ENCODE measurements at regions not wholly inside any gene's neighbourhood (a gene's known extent, or its start where the extent isn't known, plus 50 kb on each side); places are given as distances from the start of the nearest gene placed in this dataset.

DNA sequence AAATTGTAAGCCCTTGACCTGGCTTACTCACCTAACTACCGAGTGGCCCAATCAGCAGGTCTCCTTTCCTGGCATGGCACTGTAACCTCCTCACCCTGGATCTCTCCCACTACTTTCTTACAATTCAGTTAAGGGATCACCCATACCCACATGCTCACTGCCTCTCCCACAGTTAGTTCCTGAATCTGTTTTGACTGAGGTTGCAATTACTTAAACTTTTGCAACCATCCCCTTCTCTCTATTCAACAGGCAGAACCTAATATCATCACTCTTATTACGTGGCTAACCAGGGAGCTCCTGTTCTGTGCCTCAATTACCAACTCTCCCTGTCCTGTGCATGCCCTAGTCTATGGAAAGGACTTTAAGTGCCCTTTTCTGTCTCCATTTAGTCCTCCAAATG is 84.2 kb upstream of the IKZF1 start:
- TF ChIP-seq, protein P1, sequence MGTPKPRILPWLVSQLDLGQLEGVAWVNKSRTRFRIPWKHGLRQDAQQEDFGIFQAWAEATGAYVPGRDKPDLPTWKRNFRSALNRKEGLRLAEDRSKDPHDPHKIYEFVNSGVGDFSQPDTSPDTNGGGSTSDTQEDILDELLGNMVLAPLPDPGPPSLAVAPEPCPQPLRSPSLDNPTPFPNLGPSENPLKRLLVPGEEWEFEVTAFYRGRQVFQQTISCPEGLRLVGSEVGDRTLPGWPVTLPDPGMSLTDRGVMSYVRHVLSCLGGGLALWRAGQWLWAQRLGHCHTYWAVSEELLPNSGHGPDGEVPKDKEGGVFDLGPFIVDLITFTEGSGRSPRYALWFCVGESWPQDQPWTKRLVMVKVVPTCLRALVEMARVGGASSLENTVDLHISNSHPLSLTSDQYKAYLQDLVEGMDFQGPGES (IDR thresholded peaks at IDR 0.05) = no peak
- TF ChIP-seq POLR2AphosphoS5 (IDR thresholded peaks at IDR 0.05; ENCODE audit: low read length) = no peak
- TF ChIP-seq, protein P2, sequence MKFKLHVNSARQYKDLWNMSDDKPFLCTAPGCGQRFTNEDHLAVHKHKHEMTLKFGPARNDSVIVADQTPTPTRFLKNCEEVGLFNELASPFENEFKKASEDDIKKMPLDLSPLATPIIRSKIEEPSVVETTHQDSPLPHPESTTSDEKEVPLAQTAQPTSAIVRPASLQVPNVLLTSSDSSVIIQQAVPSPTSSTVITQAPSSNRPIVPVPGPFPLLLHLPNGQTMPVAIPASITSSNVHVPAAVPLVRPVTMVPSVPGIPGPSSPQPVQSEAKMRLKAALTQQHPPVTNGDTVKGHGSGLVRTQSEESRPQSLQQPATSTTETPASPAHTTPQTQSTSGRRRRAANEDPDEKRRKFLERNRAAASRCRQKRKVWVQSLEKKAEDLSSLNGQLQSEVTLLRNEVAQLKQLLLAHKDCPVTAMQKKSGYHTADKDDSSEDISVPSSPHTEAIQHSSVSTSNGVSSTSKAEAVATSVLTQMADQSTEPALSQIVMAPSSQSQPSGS (IDR thresholded peaks at IDR 0.05; ENCODE audit: low read length) = no peak

Measured in GM12878 (cell line).